GM12864 (cell line): ENCODE measurements at regions not wholly inside any gene's neighbourhood (a gene's known extent, or its start where the extent isn't known, plus 50 kb on each side); places are given as distances from the start of the nearest gene placed in this dataset.

Experiments used
- DNase-seq: peaks from one replicate; pipeline ENCODE4 v3.0.0-alpha.2; 2011; ENCODE audit warnings: low read depth
- H3K4me3 ChIP-seq: 2 replicates; pipeline ENCODE4 v1.5.1; 2011; ENCODE audit warnings: mild to moderate bottlenecking, low read depth, low read length, control low read depth
- CTCF ChIP-seq: IDR thresholded peaks from 2 replicates; pipeline ENCODE4 v1.5.1; 2011; ENCODE audit warnings: low read depth, mild to moderate bottlenecking, moderate library complexity, low read length, control low read depth, inconsistent platforms; ENCODE audit errors: missing control alignments

- H3K4me3 ChIP-seq, result no peak overlapping the region
- TF ChIP-seq CTCF, result no peak
- DNase-seq, result no peak
These were observed 689.6 kb upstream of the FOXG1 start for GRCh38 chr14:28077021-28077420.

- no peak for TF ChIP-seq CTCF
- no peak for DNase-seq
- no peak overlapping the region for H3K4me3 ChIP-seq
These were observed 683.2 kb upstream of the FOXG1 start for GRCh38 chr14:28083389-28083788.

- no peak for TF ChIP-seq CTCF
- no peak overlapping the region for H3K4me3 ChIP-seq
- no peak for DNase-seq
These were observed 678.5 kb upstream of the FOXG1 start for GRCh38 chr14:28088125-28088524.

- DNase-seq, result no peak
- no peak for TF ChIP-seq CTCF
- H3K4me3 ChIP-seq, result no peak overlapping the region
These were observed 669.0 kb upstream of the FOXG1 start for GRCh38 chr14:28097585-28097984.

- DNase-seq, result no peak
- no peak for TF ChIP-seq CTCF
These were observed 667.7 kb upstream of the FOXG1 start for GRCh38 chr14:28098856-28099255.

GRCh38 chr14:28102001-28102400 lies 664.6 kb upstream of the FOXG1 start:
- H3K4me3 ChIP-seq, result no peak overlapping the region
- TF ChIP-seq CTCF, result no peak
- no peak for DNase-seq

More at GRCh38 chr14:28098856-28099255, 667.7 kb upstream of the FOXG1 start:
- H3K4me3 ChIP-seq, result no peak overlapping the region

- TF ChIP-seq CTCF, result no peak
- DNase-seq, result no peak
These were observed 663.8 kb upstream of the FOXG1 start for GRCh38 chr14:28102814-28103213.

More at GRCh38 chr14:28102814-28103213, 663.8 kb upstream of the FOXG1 start:
- no peak overlapping the region for H3K4me3 ChIP-seq
